ENCODE measurements at regions not wholly inside any gene's neighbourhood (a gene's known extent, or its start where the extent isn't known, plus 50 kb on each side); places are given as distances from the start of the nearest gene placed in this dataset.

- no peaks in the 10 kb centered on the region for H3K79me2 ChIP-seq
- no peaks in the 10 kb centered on the region for H3K9me2 ChIP-seq (replicated peaks; ENCODE audit: insufficient read depth)
- H3K36me3 ChIP-seq (replicated peaks; ENCODE audit: insufficient read depth, low read depth), result no peaks in the 10 kb centered on the region
- H3K4me2 ChIP-seq, result no peak overlapping the region
- no peaks in the 10 kb centered on the region for H4K20me1 ChIP-seq (ENCODE audit: insufficient read depth, poor library complexity, severe bottlenecking)
- DNase-seq (ENCODE audit: low spot score), result no peak
- TF ChIP-seq EZH2phosphoT487 (IDR thresholded peaks at IDR 0.05; ENCODE audit: low read depth, severe bottlenecking, unreplicated experiment), result no peak
- TF ChIP-seq EZH2 (IDR thresholded peaks at IDR 0.05; ENCODE audit: borderline replicate concordance), result no peak
- TF ChIP-seq CTCF (IDR thresholded peaks at IDR 0.05; ENCODE audit: poor library complexity), result no peak
- H3K9me3 ChIP-seq (ENCODE audit: low read depth), result no peaks in the 10 kb centered on the region
- 92% methylated on average over 1 of the region's 1 CpG for WGBS (ENCODE audit: low lambda C conversion rate, missing lambda C conversion rate)
- no peak overlapping the region for H2AFZ ChIP-seq
- no peaks in the 10 kb centered on the region for H3K27me3 ChIP-seq
- no peak overlapping the region for H3K27ac ChIP-seq
- no peak overlapping the region for H3K4me3 ChIP-seq
- H3K4me1 ChIP-seq (ENCODE audit: insufficient read depth), result no peaks in the 10 kb centered on the region
These were observed 71.7 kb upstream of the CCDC196 start for GRCh38 chr14:66414511-66414910.

DNA sequence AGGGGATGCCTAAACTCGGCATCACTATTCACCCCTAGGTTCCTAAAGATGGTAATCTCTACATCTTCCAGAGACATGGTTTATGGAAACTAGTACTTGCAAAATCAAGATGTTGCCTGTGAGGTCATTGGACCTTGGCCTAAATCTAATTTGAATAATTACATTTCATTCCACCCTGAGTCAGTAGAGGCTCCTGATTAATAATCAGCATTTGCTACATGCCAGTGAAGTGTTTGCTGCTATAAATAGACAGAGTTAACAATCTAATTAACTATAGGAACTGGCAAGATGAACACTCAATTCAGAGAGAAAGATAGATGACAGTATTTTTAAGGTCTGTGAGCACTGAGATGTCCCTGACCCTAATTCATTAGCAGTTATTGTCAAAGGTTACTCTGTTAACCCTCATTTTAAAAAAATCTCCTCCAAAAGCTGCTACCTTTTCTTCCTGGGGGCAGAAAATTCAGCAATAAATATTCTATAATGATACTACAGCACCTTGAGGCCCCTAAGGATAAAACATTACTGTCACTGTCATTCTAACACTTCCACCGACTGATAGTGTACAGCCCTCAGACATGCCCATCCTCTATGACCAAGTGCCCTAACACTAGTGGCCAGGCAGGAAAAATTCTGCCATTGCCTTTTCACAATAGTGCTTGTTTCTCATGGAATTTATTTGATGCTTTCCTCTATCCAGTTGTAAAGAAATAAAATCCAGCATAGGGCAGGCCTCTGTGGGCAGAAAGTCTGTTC is 65.7 kb upstream of the CCDC196 start:
- H3K27ac ChIP-seq, result no peak overlapping the region
- no peak for DNase-seq (ENCODE audit: low spot score)
- H3K4me2 ChIP-seq, result no peak overlapping the region
- no peaks in the 10 kb centered on the region for H3K27me3 ChIP-seq
- no peaks in the 10 kb centered on the region for H3K36me3 ChIP-seq (replicated peaks; ENCODE audit: insufficient read depth, low read depth)
- TF ChIP-seq EZH2 (IDR thresholded peaks at IDR 0.05; ENCODE audit: borderline replicate concordance) (no peak), CTCF (IDR thresholded peaks at IDR 0.05; ENCODE audit: poor library complexity) (no peak), EZH2phosphoT487 (IDR thresholded peaks at IDR 0.05; ENCODE audit: low read depth, severe bottlenecking, unreplicated experiment) (no peak)
- H3K9me3 ChIP-seq (ENCODE audit: low read depth), result no peaks in the 10 kb centered on the region
- H3K4me3 ChIP-seq, result no peak overlapping the region
- WGBS (ENCODE audit: low lambda C conversion rate, missing lambda C conversion rate), result 89% methylated on average over 2 of the region's 2 CpGs
- H2AFZ ChIP-seq, result no peak overlapping the region
- H3K4me1 ChIP-seq (ENCODE audit: insufficient read depth), result no peaks in the 10 kb centered on the region
- H3K9me2 ChIP-seq (replicated peaks; ENCODE audit: insufficient read depth), result no peaks in the 10 kb centered on the region
- no peaks in the 10 kb centered on the region for H4K20me1 ChIP-seq (ENCODE audit: insufficient read depth, poor library complexity, severe bottlenecking)
- H3K79me2 ChIP-seq, result no peaks in the 10 kb centered on the region

DNA sequence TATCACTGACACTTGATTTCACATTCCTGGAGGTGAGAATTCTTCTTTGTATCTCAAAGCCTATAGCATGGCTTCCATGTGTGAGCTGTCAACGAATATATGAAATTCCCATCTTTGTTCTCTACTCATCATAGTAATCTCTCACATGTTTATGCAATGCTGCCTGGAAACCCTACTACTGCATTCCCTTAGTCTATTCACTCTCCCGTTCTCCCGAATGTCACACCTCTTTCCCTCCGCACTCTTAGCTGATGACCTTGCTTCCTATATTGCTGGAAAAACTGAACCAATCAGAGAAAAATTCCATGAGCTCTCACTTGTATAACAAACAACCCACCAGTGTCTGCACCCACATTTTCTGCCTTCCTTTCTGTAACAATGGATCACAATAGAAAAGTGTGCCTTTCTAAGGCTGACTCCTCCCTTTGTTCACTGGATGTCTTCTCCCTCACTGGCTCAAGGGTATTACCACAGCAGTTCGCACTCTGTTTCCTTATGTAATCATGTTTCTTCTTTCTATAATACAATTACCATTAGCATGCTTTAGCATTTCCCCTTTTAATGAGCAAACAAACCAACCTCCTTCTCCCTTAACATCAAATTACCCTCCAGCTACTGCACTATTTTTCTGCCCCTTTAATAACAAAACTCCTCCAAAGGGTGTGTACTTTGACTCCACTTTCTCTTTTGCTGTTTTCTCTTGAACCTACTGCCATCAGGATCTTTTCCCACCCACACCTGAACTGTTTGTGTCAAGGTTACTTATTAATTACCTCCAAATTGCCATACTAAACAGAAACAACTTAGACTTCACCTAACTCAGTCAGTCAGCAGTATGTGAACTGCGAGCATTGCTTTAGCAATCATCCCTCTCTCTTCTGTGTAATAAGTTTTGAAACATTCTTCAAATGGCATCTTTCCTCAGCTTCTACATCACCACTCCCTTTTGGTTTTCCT is 63.9 kb upstream of the CCDC196 start:
- no peaks in the 10 kb centered on the region for H4K20me1 ChIP-seq (ENCODE audit: insufficient read depth, poor library complexity, severe bottlenecking)
- no peak overlapping the region for H3K27ac ChIP-seq
- no peaks in the 10 kb centered on the region for H3K79me2 ChIP-seq
- H3K9me3 ChIP-seq (ENCODE audit: low read depth), result no peaks in the 10 kb centered on the region
- H3K36me3 ChIP-seq (replicated peaks; ENCODE audit: insufficient read depth, low read depth), result no peaks in the 10 kb centered on the region
- H3K9me2 ChIP-seq (replicated peaks; ENCODE audit: insufficient read depth), result no peaks in the 10 kb centered on the region
- no peaks in the 10 kb centered on the region for H3K4me1 ChIP-seq (ENCODE audit: insufficient read depth)
- no peak for TF ChIP-seq EZH2phosphoT487 (IDR thresholded peaks at IDR 0.05; ENCODE audit: low read depth, severe bottlenecking, unreplicated experiment)
- no peak for TF ChIP-seq EZH2 (IDR thresholded peaks at IDR 0.05; ENCODE audit: borderline replicate concordance)
- no peak for TF ChIP-seq CTCF (IDR thresholded peaks at IDR 0.05; ENCODE audit: poor library complexity)
- no peak overlapping the region for H3K4me3 ChIP-seq
- no peak overlapping the region for H3K4me2 ChIP-seq
- WGBS (ENCODE audit: low lambda C conversion rate, missing lambda C conversion rate), result 84% methylated on average over 6 of the region's 6 CpGs
- DNase-seq (ENCODE audit: low spot score), result no peak
- no peak overlapping the region for H2AFZ ChIP-seq
- no peaks in the 10 kb centered on the region for H3K27me3 ChIP-seq

Measured in hepatocyte (in vitro differentiated cells).